GM12801 (cell line): ENCODE measurements at regions not wholly inside any gene's neighbourhood (a gene's known extent, or its start where the extent isn't known, plus 50 kb on each side); places are given as distances from the start of the nearest gene placed in this dataset.

Source experiments
- CTCF ChIP-seq: IDR thresholded peaks from one replicate; pipeline ENCODE4 v1.5.1; 2011; ENCODE audit warnings: control low read depth; ENCODE audit not compliant: insufficient read length; ENCODE audit errors: extremely low read depth

- TF ChIP-seq CTCF: no peak
Measured at GRCh38 chr5:162672061-162672460, 604.5 kb downstream of the GABRG2 start.

- no peak for TF ChIP-seq CTCF
Measured at GRCh38 chr5:162683284-162683683, 615.7 kb downstream of the GABRG2 start.

GRCh38 chr5:162684145-162684544, 616.6 kb downstream of the GABRG2 start:
- TF ChIP-seq CTCF: no peak

GRCh38 chr5:162685302-162685701, 617.7 kb downstream of the GABRG2 start:
- no peak for TF ChIP-seq CTCF

GRCh38 chr5:162699361-162699760, 631.8 kb downstream of the GABRG2 start:
- TF ChIP-seq CTCF: no peak

- no peak for TF ChIP-seq CTCF
Measured at GRCh38 chr5:162703914-162704313, 636.3 kb downstream of the GABRG2 start.

- TF ChIP-seq CTCF: no peak
Measured at GRCh38 chr5:162711244-162711643, 643.7 kb downstream of the GABRG2 start.

GRCh38 chr5:162719720-162720119, 652.1 kb downstream of the GABRG2 start:
- TF ChIP-seq CTCF: no peak
